ENCODE measurements at regions not wholly inside any gene's neighbourhood (a gene's known extent, or its start where the extent isn't known, plus 50 kb on each side); places are given as distances from the start of the nearest gene placed in this dataset.

- TF ChIP-seq EZH2 (IDR thresholded peaks at IDR 0.05; ENCODE audit: low read depth) (no peak), CTCF (conservative IDR thresholded peaks at IDR 0.05) (no peak)
- no peaks in the 10 kb centered on the region for H4K20me1 ChIP-seq (ENCODE audit: insufficient read depth)
- CTCF ChIA-PET: no interaction called here
- H3K9me2 ChIP-seq (ENCODE audit: insufficient read depth): no peaks in the 10 kb centered on the region
- no peaks in the 10 kb centered on the region for H3K79me2 ChIP-seq (ENCODE audit: low read depth)
- no peak overlapping the region for H3K4me3 ChIP-seq
- POLR2A ChIA-PET (ENCODE audit: unreplicated experiment): no interaction called here
- H3K4me1 ChIP-seq (replicated peaks; ENCODE audit: insufficient read depth): no peaks in the 10 kb centered on the region
- no peaks in the 10 kb centered on the region for H3K27me3 ChIP-seq (ENCODE audit: insufficient read depth, low read depth)
- no peak overlapping the region for H3K27ac ChIP-seq
- H3K4me2 ChIP-seq: no peak overlapping the region
- intact Hi-C loops (cut with micrococcal nuclease; ENCODE audit: unreplicated experiment): no loop called here
- no TSS peak for BruUV-seq (replicated peaks)
- no peaks in the 10 kb centered on the region for H3K36me3 ChIP-seq (ENCODE audit: low read depth)
- H3F3A ChIP-seq (ENCODE audit: insufficient read depth, low read depth): no peaks in the 10 kb centered on the region
- DNase-seq: no peak
- no peaks in the 10 kb centered on the region for H3K9me3 ChIP-seq (ENCODE audit: insufficient read depth, low read depth)
- H2AFZ ChIP-seq: no peak overlapping the region
Measured at GRCh38 chr9:79857188-79857587, 285.4 kb downstream of the TLE4 start.

DNA sequence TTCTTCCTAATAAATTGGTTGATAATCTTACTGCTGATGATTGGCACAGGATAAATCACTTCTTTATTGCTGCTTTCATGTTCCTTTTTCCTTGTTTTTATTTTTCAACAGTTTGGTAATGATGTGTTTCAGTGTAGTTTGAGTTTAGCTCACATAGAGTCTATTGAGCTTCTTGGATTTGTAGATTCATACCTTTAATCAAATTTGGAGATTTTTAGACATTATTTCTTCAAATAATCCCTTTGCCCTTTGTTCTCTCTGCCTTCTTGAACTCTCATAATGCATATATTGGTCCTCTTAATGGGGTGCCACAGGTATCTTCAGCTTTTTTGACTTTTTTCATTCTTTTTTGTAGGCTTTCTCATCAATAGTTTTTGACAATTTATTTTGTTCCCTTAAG, 275.3 kb downstream of the TLE4 start:
- H3K9me3 ChIP-seq (ENCODE audit: insufficient read depth, low read depth): 0 out of 2 replicates have a peak, but pooled peaks cover 4% of the 10 kb centered on the region
- H3K27me3 ChIP-seq (ENCODE audit: insufficient read depth, low read depth): no peaks in the 10 kb centered on the region
- no peak overlapping the region for H3K4me3 ChIP-seq
- no peaks in the 10 kb centered on the region for H3K4me1 ChIP-seq (replicated peaks; ENCODE audit: insufficient read depth)
- DNase-seq: no peak
- H4K20me1 ChIP-seq (ENCODE audit: insufficient read depth): no peaks in the 10 kb centered on the region
- H3K36me3 ChIP-seq (ENCODE audit: low read depth): no peaks in the 10 kb centered on the region
- H3K9me2 ChIP-seq (ENCODE audit: insufficient read depth): no peaks in the 10 kb centered on the region
- intact Hi-C loops (cut with micrococcal nuclease; ENCODE audit: unreplicated experiment): no loop called here
- CTCF ChIA-PET: no interaction called here
- no TSS peak for BruUV-seq (replicated peaks)
- no peak overlapping the region for H3K4me2 ChIP-seq
- H3K27ac ChIP-seq: no peak overlapping the region
- no peaks in the 10 kb centered on the region for H3F3A ChIP-seq (ENCODE audit: insufficient read depth, low read depth)
- H3K79me2 ChIP-seq (ENCODE audit: low read depth): no peaks in the 10 kb centered on the region
- TF ChIP-seq CTCF (conservative IDR thresholded peaks at IDR 0.05) (no peak), EZH2 (IDR thresholded peaks at IDR 0.05; ENCODE audit: low read depth) (no peak)
- no peak overlapping the region for H2AFZ ChIP-seq
- POLR2A ChIA-PET (ENCODE audit: unreplicated experiment): no interaction called here

- no peaks in the 10 kb centered on the region for H3K79me2 ChIP-seq (ENCODE audit: low read depth)
- BruUV-seq (replicated peaks): no TSS peak
- H3F3A ChIP-seq (ENCODE audit: insufficient read depth, low read depth): no peaks in the 10 kb centered on the region
- no peak overlapping the region for H3K4me2 ChIP-seq
- H3K4me1 ChIP-seq (replicated peaks; ENCODE audit: insufficient read depth): no peaks in the 10 kb centered on the region
- TF ChIP-seq EZH2 (IDR thresholded peaks at IDR 0.05; ENCODE audit: low read depth): no peak
- TF ChIP-seq CTCF (conservative IDR thresholded peaks at IDR 0.05): no peak
- CTCF ChIA-PET: no interaction called here
- H3K27ac ChIP-seq: no peak overlapping the region
- H3K9me3 ChIP-seq (ENCODE audit: insufficient read depth, low read depth): no peaks in the 10 kb centered on the region
- DNase-seq: no peak
- H2AFZ ChIP-seq: no peak overlapping the region
- POLR2A ChIA-PET (ENCODE audit: unreplicated experiment): no interaction called here
- no peaks in the 10 kb centered on the region for H3K36me3 ChIP-seq (ENCODE audit: low read depth)
- H4K20me1 ChIP-seq (ENCODE audit: insufficient read depth): no peaks in the 10 kb centered on the region
- H3K27me3 ChIP-seq (ENCODE audit: insufficient read depth, low read depth): no peaks in the 10 kb centered on the region
- intact Hi-C loops (cut with micrococcal nuclease; ENCODE audit: unreplicated experiment): no loop called here
- no peak overlapping the region for H3K4me3 ChIP-seq
- no peaks in the 10 kb centered on the region for H3K9me2 ChIP-seq (ENCODE audit: insufficient read depth)
Measured at GRCh38 chr9:79829566-79830302, 258.0 kb downstream of the TLE4 start.
